ENCODE measurements at regions not wholly inside any gene's neighbourhood (a gene's known extent, or its start where the extent isn't known, plus 50 kb on each side); places are given as distances from the start of the nearest gene placed in this dataset.
"Not testable (repeated sequence)": the region's sequence is repeated elsewhere in the genome, so short reads cannot be mapped to it uniquely, and the experiment has no call there.

- not testable (repeated sequence) for H4K8ac ChIP-seq (ENCODE audit: low read depth, low read length); H3K27ac ChIP-seq (ENCODE audit: low read depth, low read length); H3K18ac ChIP-seq (ENCODE audit: low read length); H2BK5ac ChIP-seq (ENCODE audit: low read length); DNase-seq; H3K79me1 ChIP-seq (ENCODE audit: low read length); H2AK5ac ChIP-seq (ENCODE audit: low read length); H3K4me2 ChIP-seq (ENCODE audit: low read length); H3K23ac ChIP-seq (ENCODE audit: low read length); H2BK120ac ChIP-seq (ENCODE audit: low read depth, low read length); H2BK15ac ChIP-seq (replicated peaks; ENCODE audit: low read depth); H3K9ac ChIP-seq (ENCODE audit: low read length); H3K4ac ChIP-seq (ENCODE audit: low read depth, low read length); H4K5ac ChIP-seq (ENCODE audit: low read length); H3K4me1 ChIP-seq (ENCODE audit: control insufficient read depth, low read depth, low read length); H3K79me2 ChIP-seq (ENCODE audit: control insufficient read depth, insufficient read depth, low read length); H3K36me3 ChIP-seq (ENCODE audit: control insufficient read depth, insufficient read depth, low read length); H3K56ac ChIP-seq (ENCODE audit: low read length); H3K4me3 ChIP-seq (ENCODE audit: low read length)
- H3K27me3 ChIP-seq (ENCODE audit: insufficient read depth, low read length, poor library complexity), result peaks cover 16% of the 10 kb centered on the region
- no CpG with 5 or more reads among the region's 2 CpGs for WGBS (ENCODE audit: extremely low coverage, insufficient coverage, low lambda C conversion rate)
Measured at GRCh38 chr12:54105809-54106208, 52.2 kb downstream of the HOXC4 start.

- H3K79me1 ChIP-seq (ENCODE audit: low read length); DNase-seq; H3K36me3 ChIP-seq (ENCODE audit: control insufficient read depth, insufficient read depth, low read length); H2BK5ac ChIP-seq (ENCODE audit: low read length); H3K9ac ChIP-seq (ENCODE audit: low read length); H4K8ac ChIP-seq (ENCODE audit: low read depth, low read length); H3K4me1 ChIP-seq (ENCODE audit: control insufficient read depth, low read depth, low read length); H3K56ac ChIP-seq (ENCODE audit: low read length); H3K4ac ChIP-seq (ENCODE audit: low read depth, low read length); H3K23ac ChIP-seq (ENCODE audit: low read length); H3K4me3 ChIP-seq (ENCODE audit: low read length); H3K18ac ChIP-seq (ENCODE audit: low read length); H2AK5ac ChIP-seq (ENCODE audit: low read length); H2BK15ac ChIP-seq (replicated peaks; ENCODE audit: low read depth); H4K5ac ChIP-seq (ENCODE audit: low read length); H2BK120ac ChIP-seq (ENCODE audit: low read depth, low read length); H3K27ac ChIP-seq (ENCODE audit: low read depth, low read length); H3K4me2 ChIP-seq (ENCODE audit: low read length); H3K79me2 ChIP-seq (ENCODE audit: control insufficient read depth, insufficient read depth, low read length): not testable (repeated sequence)
- no CpG with 5 or more reads among the region's 29 CpGs for WGBS (ENCODE audit: extremely low coverage, insufficient coverage, low lambda C conversion rate)
- H3K27me3 ChIP-seq (ENCODE audit: insufficient read depth, low read length, poor library complexity), result peaks cover 16% of the 10 kb centered on the region
Measured at GRCh38 chr12:54106252-54106651, 52.6 kb downstream of the HOXC4 start.

GRCh38 chr12:54106803-54107579, 53.4 kb downstream of the HOXC4 start:
- H3K4me3 ChIP-seq (ENCODE audit: low read length); H3K4me1 ChIP-seq (ENCODE audit: control insufficient read depth, low read depth, low read length); H2BK5ac ChIP-seq (ENCODE audit: low read length); H4K5ac ChIP-seq (ENCODE audit: low read length); H3K4ac ChIP-seq (ENCODE audit: low read depth, low read length); H4K8ac ChIP-seq (ENCODE audit: low read depth, low read length); H3K79me1 ChIP-seq (ENCODE audit: low read length); DNase-seq; H3K18ac ChIP-seq (ENCODE audit: low read length); H3K56ac ChIP-seq (ENCODE audit: low read length); H3K9ac ChIP-seq (ENCODE audit: low read length); H2BK15ac ChIP-seq (replicated peaks; ENCODE audit: low read depth); H3K27ac ChIP-seq (ENCODE audit: low read depth, low read length); H3K4me2 ChIP-seq (ENCODE audit: low read length); H3K79me2 ChIP-seq (ENCODE audit: control insufficient read depth, insufficient read depth, low read length); H3K23ac ChIP-seq (ENCODE audit: low read length); H2AK5ac ChIP-seq (ENCODE audit: low read length); H2BK120ac ChIP-seq (ENCODE audit: low read depth, low read length); H3K36me3 ChIP-seq (ENCODE audit: control insufficient read depth, insufficient read depth, low read length): not testable (repeated sequence)
- H3K27me3 ChIP-seq (ENCODE audit: insufficient read depth, low read length, poor library complexity), result peaks cover 16% of the 10 kb centered on the region
- no CpG with 5 or more reads among the region's 56 CpGs for WGBS (ENCODE audit: extremely low coverage, insufficient coverage, low lambda C conversion rate)

DNA sequence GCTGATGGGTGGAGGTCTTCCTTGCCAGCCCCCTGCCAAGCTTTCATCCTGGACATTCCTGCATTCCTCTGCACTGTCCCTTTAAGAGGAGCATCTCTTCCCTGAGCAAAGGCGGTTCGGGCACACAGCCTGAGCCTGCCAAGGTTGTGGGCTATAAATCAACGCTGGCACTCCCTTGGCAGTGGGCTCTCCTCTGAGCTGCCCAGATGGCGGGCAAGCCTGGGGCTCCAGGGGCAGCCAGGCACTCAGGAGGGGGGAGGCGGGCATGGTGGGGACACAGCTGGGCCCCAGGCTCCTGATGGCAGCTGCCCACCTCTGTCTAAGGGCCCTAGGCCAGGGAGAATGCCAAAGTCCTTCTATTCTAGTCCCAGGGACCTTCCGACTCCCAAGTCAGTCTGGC, 58.7 kb downstream of the HOXC4 start:
- not testable (repeated sequence) for H3K4me2 ChIP-seq (ENCODE audit: low read length); H2BK15ac ChIP-seq (replicated peaks; ENCODE audit: low read depth); H2BK120ac ChIP-seq (ENCODE audit: low read depth, low read length); H3K79me1 ChIP-seq (ENCODE audit: low read length); H3K23ac ChIP-seq (ENCODE audit: low read length); H3K4me1 ChIP-seq (ENCODE audit: control insufficient read depth, low read depth, low read length); H3K36me3 ChIP-seq (ENCODE audit: control insufficient read depth, insufficient read depth, low read length); H2AK5ac ChIP-seq (ENCODE audit: low read length); H3K79me2 ChIP-seq (ENCODE audit: control insufficient read depth, insufficient read depth, low read length); H3K27me3 ChIP-seq (ENCODE audit: insufficient read depth, low read length, poor library complexity); H2BK5ac ChIP-seq (ENCODE audit: low read length); H3K4me3 ChIP-seq (ENCODE audit: low read length); H4K8ac ChIP-seq (ENCODE audit: low read depth, low read length); H4K5ac ChIP-seq (ENCODE audit: low read length); H3K4ac ChIP-seq (ENCODE audit: low read depth, low read length); H3K27ac ChIP-seq (ENCODE audit: low read depth, low read length); H3K18ac ChIP-seq (ENCODE audit: low read length); H3K9ac ChIP-seq (ENCODE audit: low read length); DNase-seq; H3K56ac ChIP-seq (ENCODE audit: low read length)
- no CpG with 5 or more reads among the region's 6 CpGs for WGBS (ENCODE audit: extremely low coverage, insufficient coverage, low lambda C conversion rate)

- H2BK15ac ChIP-seq (replicated peaks; ENCODE audit: low read depth); H3K36me3 ChIP-seq (ENCODE audit: control insufficient read depth, insufficient read depth, low read length); H3K4me1 ChIP-seq (ENCODE audit: control insufficient read depth, low read depth, low read length); H4K5ac ChIP-seq (ENCODE audit: low read length); H2BK120ac ChIP-seq (ENCODE audit: low read depth, low read length); H3K18ac ChIP-seq (ENCODE audit: low read length); H3K79me1 ChIP-seq (ENCODE audit: low read length); H3K27me3 ChIP-seq (ENCODE audit: insufficient read depth, low read length, poor library complexity); H3K23ac ChIP-seq (ENCODE audit: low read length); DNase-seq; H3K27ac ChIP-seq (ENCODE audit: low read depth, low read length); H2BK5ac ChIP-seq (ENCODE audit: low read length); H4K8ac ChIP-seq (ENCODE audit: low read depth, low read length); H2AK5ac ChIP-seq (ENCODE audit: low read length); H3K56ac ChIP-seq (ENCODE audit: low read length); H3K4me2 ChIP-seq (ENCODE audit: low read length); H3K9ac ChIP-seq (ENCODE audit: low read length); H3K4me3 ChIP-seq (ENCODE audit: low read length); H3K79me2 ChIP-seq (ENCODE audit: control insufficient read depth, insufficient read depth, low read length); H3K4ac ChIP-seq (ENCODE audit: low read depth, low read length): not testable (repeated sequence)
- WGBS (ENCODE audit: extremely low coverage, insufficient coverage, low lambda C conversion rate), result no CpG with 5 or more reads among the region's 6 CpGs
Measured at GRCh38 chr12:54116055-54116454, 62.4 kb downstream of the HOXC4 start.

- H2BK120ac ChIP-seq (ENCODE audit: low read depth, low read length); DNase-seq; H3K4me2 ChIP-seq (ENCODE audit: low read length); H2BK15ac ChIP-seq (replicated peaks; ENCODE audit: low read depth); H4K5ac ChIP-seq (ENCODE audit: low read length); H3K56ac ChIP-seq (ENCODE audit: low read length); H3K4ac ChIP-seq (ENCODE audit: low read depth, low read length); H3K27me3 ChIP-seq (ENCODE audit: insufficient read depth, low read length, poor library complexity); H2BK5ac ChIP-seq (ENCODE audit: low read length); H3K4me1 ChIP-seq (ENCODE audit: control insufficient read depth, low read depth, low read length); H3K23ac ChIP-seq (ENCODE audit: low read length); H3K27ac ChIP-seq (ENCODE audit: low read depth, low read length); H2AK5ac ChIP-seq (ENCODE audit: low read length); H4K8ac ChIP-seq (ENCODE audit: low read depth, low read length); H3K18ac ChIP-seq (ENCODE audit: low read length); H3K36me3 ChIP-seq (ENCODE audit: control insufficient read depth, insufficient read depth, low read length); H3K4me3 ChIP-seq (ENCODE audit: low read length); H3K9ac ChIP-seq (ENCODE audit: low read length); H3K79me1 ChIP-seq (ENCODE audit: low read length); H3K79me2 ChIP-seq (ENCODE audit: control insufficient read depth, insufficient read depth, low read length): not testable (repeated sequence)
- no CpG with 5 or more reads among the region's 4 CpGs for WGBS (ENCODE audit: extremely low coverage, insufficient coverage, low lambda C conversion rate)
Measured at GRCh38 chr12:54117392-54117791, 63.8 kb downstream of the HOXC4 start.

Measured in mesendoderm (in vitro differentiated cells).